ENCODE measurements at regions not wholly inside any gene's neighbourhood (a gene's known extent, or its start where the extent isn't known, plus 50 kb on each side); places are given as distances from the start of the nearest gene placed in this dataset.
"Not testable (repeated sequence)": the region's sequence is repeated elsewhere in the genome, so short reads cannot be mapped to it uniquely, and the experiment has no call there.

GRCh38 chr12:116327992-116328391, 50.5 kb upstream of the MED13L start:
- not testable (repeated sequence) for DNase-seq (ENCODE audit: low read depth in 2 of 2)

- DNase-seq (ENCODE audit: low read depth in 2 of 2), result no peak
Observed at GRCh38 chr12:116331876-116332275, 54.4 kb upstream of the MED13L start.

GRCh38 chr12:116332705-116333380, 55.4 kb upstream of the MED13L start:
- no peak for DNase-seq (ENCODE audit: low read depth in 2 of 2)

GRCh38 chr12:116333402-116333801, 55.9 kb upstream of the MED13L start:
- DNase-seq (ENCODE audit: low read depth in 2 of 2), result no peak

- DNase-seq (ENCODE audit: low read depth in 2 of 2), result no peak
Observed at GRCh38 chr12:116336542-116337065, 59.1 kb upstream of the MED13L start.

- no peak for DNase-seq (ENCODE audit: low read depth in 2 of 2)
Observed at GRCh38 chr12:116337312-116337711, 59.8 kb upstream of the MED13L start.

GRCh38 chr12:116338064-116338846, 60.8 kb upstream of the MED13L start:
- DNase-seq (ENCODE audit: low read depth in 2 of 2), result no peak

- no peak for DNase-seq (ENCODE audit: low read depth in 2 of 2)
Observed at GRCh38 chr12:116339062-116339461, 61.6 kb upstream of the MED13L start.

GRCh38 chr12:116339800-116340371, 62.4 kb upstream of the MED13L start:
- DNase-seq (ENCODE audit: low read depth in 2 of 2), result no peak

- DNase-seq (ENCODE audit: low read depth in 2 of 2), result no peak
Observed at GRCh38 chr12:116343331-116343884, 65.9 kb upstream of the MED13L start.

- no peak for DNase-seq (ENCODE audit: low read depth in 2 of 2)
Observed at GRCh38 chr12:116346222-116346621, 68.7 kb upstream of the MED13L start.

- no peak for DNase-seq (ENCODE audit: low read depth in 2 of 2)
Observed at GRCh38 chr12:116346741-116347140, 69.2 kb upstream of the MED13L start.

GRCh38 chr12:116347265-116347664, 69.8 kb upstream of the MED13L start:
- DNase-seq (ENCODE audit: low read depth in 2 of 2), result no peak

- no peak for DNase-seq (ENCODE audit: low read depth in 2 of 2)
Observed at GRCh38 chr12:116352315-116352835, 74.9 kb upstream of the MED13L start.

- no peak for DNase-seq (ENCODE audit: low read depth in 2 of 2)
Observed at GRCh38 chr12:116353958-116354357, 76.5 kb upstream of the MED13L start.

- no peak for DNase-seq (ENCODE audit: low read depth in 2 of 2)
Observed at GRCh38 chr12:116354534-116354933, 77.0 kb upstream of the MED13L start.

GRCh38 chr12:116354950-116355783, 77.7 kb upstream of the MED13L start:
- DNase-seq (ENCODE audit: low read depth in 2 of 2), result no peak

- DNase-seq (ENCODE audit: low read depth in 2 of 2), result no peak
Observed at GRCh38 chr12:116358536-116358892, 81.0 kb upstream of the MED13L start.

GRCh38 chr12:116358893-116359761, 81.6 kb upstream of the MED13L start:
- peak; percentile 51 to 58 for DNase-seq (ENCODE audit: low read depth in 2 of 2)

All from stimulated activated CD8-positive, alpha-beta memory T cell treated with anti-CD3 and anti-CD28 coated beads, Interleukin-15, amount 100 ng/mL, for 48 hours (primary cell).